ENCODE measurements at regions not wholly inside any gene's neighbourhood (a gene's known extent, or its start where the extent isn't known, plus 50 kb on each side); places are given as distances from the start of the nearest gene placed in this dataset.
"Not testable (repeated sequence)": the region's sequence is repeated elsewhere in the genome, so short reads cannot be mapped to it uniquely, and the experiment has no call there.

- DNase-seq (ENCODE audit: extremely low spot score, unreplicated experiment): no peak
- no peak overlapping the region for H3K27ac Mint-ChIP-seq (ENCODE audit: unreplicated experiment)
- TF ChIP-seq CTCF (IDR thresholded peaks at IDR 0.05): no peak
- no peaks in the 10 kb centered on the region for H3K9me3 Mint-ChIP-seq (ENCODE audit: unreplicated experiment)
- no peaks in the 10 kb centered on the region for H3K4me1 Mint-ChIP-seq (ENCODE audit: unreplicated experiment)
- H3K4me3 Mint-ChIP-seq (ENCODE audit: unreplicated experiment): no peak overlapping the region
- no peaks in the 10 kb centered on the region for H3K36me3 Mint-ChIP-seq (ENCODE audit: unreplicated experiment)
- H3K27me3 Mint-ChIP-seq (ENCODE audit: unreplicated experiment): peaks cover 16% of the 10 kb centered on the region
Measured at GRCh38 chr1:157431751-157432150, 120.6 kb downstream of the FCRL5 start.

GRCh38 chr1:157429601-157430240, 122.6 kb downstream of the FCRL5 start:
- no peak overlapping the region for H3K4me3 Mint-ChIP-seq (ENCODE audit: unreplicated experiment)
- TF ChIP-seq CTCF (IDR thresholded peaks at IDR 0.05): no peak
- DNase-seq (ENCODE audit: extremely low spot score, unreplicated experiment): no peak
- no peak overlapping the region for H3K27ac Mint-ChIP-seq (ENCODE audit: unreplicated experiment)
- no peaks in the 10 kb centered on the region for H3K9me3 Mint-ChIP-seq (ENCODE audit: unreplicated experiment)
- H3K4me1 Mint-ChIP-seq (ENCODE audit: unreplicated experiment): no peaks in the 10 kb centered on the region
- H3K27me3 Mint-ChIP-seq (ENCODE audit: unreplicated experiment): peaks cover 14% of the 10 kb centered on the region
- H3K36me3 Mint-ChIP-seq (ENCODE audit: unreplicated experiment): no peaks in the 10 kb centered on the region

GRCh38 chr1:157423764-157424163, 128.6 kb downstream of the FCRL5 start:
- H3K9me3 Mint-ChIP-seq (ENCODE audit: unreplicated experiment); DNase-seq (ENCODE audit: extremely low spot score, unreplicated experiment); H3K4me1 Mint-ChIP-seq (ENCODE audit: unreplicated experiment); H3K27ac Mint-ChIP-seq (ENCODE audit: unreplicated experiment); H3K4me3 Mint-ChIP-seq (ENCODE audit: unreplicated experiment); H3K36me3 Mint-ChIP-seq (ENCODE audit: unreplicated experiment); H3K27me3 Mint-ChIP-seq (ENCODE audit: unreplicated experiment): not testable (repeated sequence)

- DNase-seq (ENCODE audit: extremely low spot score, unreplicated experiment): no peak
- no peak for TF ChIP-seq CTCF (IDR thresholded peaks at IDR 0.05)
- H3K4me3 Mint-ChIP-seq (ENCODE audit: unreplicated experiment): no peak overlapping the region
- H3K9me3 Mint-ChIP-seq (ENCODE audit: unreplicated experiment): no peaks in the 10 kb centered on the region
- no peaks in the 10 kb centered on the region for H3K36me3 Mint-ChIP-seq (ENCODE audit: unreplicated experiment)
- no peaks in the 10 kb centered on the region for H3K4me1 Mint-ChIP-seq (ENCODE audit: unreplicated experiment)
- H3K27ac Mint-ChIP-seq (ENCODE audit: unreplicated experiment): no peak overlapping the region
- peaks cover 5% of the 10 kb centered on the region for H3K27me3 Mint-ChIP-seq (ENCODE audit: unreplicated experiment)
Measured at GRCh38 chr1:157419845-157420542, 132.3 kb downstream of the FCRL5 start.

- no peak for TF ChIP-seq CTCF (IDR thresholded peaks at IDR 0.05)
- no peaks in the 10 kb centered on the region for H3K9me3 Mint-ChIP-seq (ENCODE audit: unreplicated experiment)
- H3K27me3 Mint-ChIP-seq (ENCODE audit: unreplicated experiment): peaks cover 4% of the 10 kb centered on the region
- no peak overlapping the region for H3K4me3 Mint-ChIP-seq (ENCODE audit: unreplicated experiment)
- no peak overlapping the region for H3K27ac Mint-ChIP-seq (ENCODE audit: unreplicated experiment)
- no peaks in the 10 kb centered on the region for H3K36me3 Mint-ChIP-seq (ENCODE audit: unreplicated experiment)
- DNase-seq (ENCODE audit: extremely low spot score, unreplicated experiment): no peak
- H3K4me1 Mint-ChIP-seq (ENCODE audit: unreplicated experiment): no peaks in the 10 kb centered on the region
Measured at GRCh38 chr1:157418659-157419058, 133.7 kb downstream of the FCRL5 start.

Measured in osteocyte (in vitro differentiated cells).